ENCODE measurements at regions not wholly inside any gene's neighbourhood (a gene's known extent, or its start where the extent isn't known, plus 50 kb on each side); places are given as distances from the start of the nearest gene placed in this dataset.

- no peak for TF ChIP-seq CTCF (IDR thresholded peaks at IDR 0.05; ENCODE audit: insufficient read depth, low read length)
- TF ChIP-seq REST (IDR thresholded peaks at IDR 0.05; ENCODE audit: insufficient replicate concordance, low read depth): no peak
- TF ChIP-seq POLR2AphosphoS5 (IDR thresholded peaks at IDR 0.05; ENCODE audit: low read depth): no peak
- no peak for TF ChIP-seq GABPA (IDR thresholded peaks at IDR 0.05; ENCODE audit: low read depth)
These were observed 194.0 kb upstream of the EYA4 start for GRCh38 chr6:133047065-133047665.

Measured in HL-60 (cell line).